Endodermal cell (in vitro differentiated cells): ENCODE measurements at regions not wholly inside any gene's neighbourhood (a gene's known extent, or its start where the extent isn't known, plus 50 kb on each side); places are given as distances from the start of the nearest gene placed in this dataset.

Source experiments
- DNase-seq: peaks from one replicate; pipeline ENCODE4 v3.0.0-alpha.2; 2017
- H3K27ac ChIP-seq: 2 replicates; pipeline ENCODE4 v1.5.1; 2013; ENCODE audit warnings: mild to moderate bottlenecking, low read depth, low read length, moderate library complexity
- H3K27me3 ChIP-seq: 2 replicates; pipeline ENCODE4 v1.6.1; 2013; ENCODE audit warnings: mild to moderate bottlenecking, low read length, moderate library complexity; ENCODE audit not compliant: insufficient read depth, control insufficient read depth, poor library complexity, severe bottlenecking
- H3K36me3 ChIP-seq: 2 replicates; pipeline ENCODE4 v1.7.0; 2013; ENCODE audit warnings: mild to moderate bottlenecking, low read length, moderate library complexity; ENCODE audit not compliant: control insufficient read depth, insufficient read depth
- H3K4me1 ChIP-seq: one replicate; pipeline ENCODE4 v1.7.0; 2013; ENCODE audit warnings: low read length; ENCODE audit not compliant: control insufficient read depth, insufficient read depth
- H3K4me3 ChIP-seq: 2 replicates; pipeline ENCODE4 v1.5.1; 2013; ENCODE audit warnings: mild to moderate bottlenecking, low read length, moderate library complexity
- H3K9ac ChIP-seq: 2 replicates; pipeline ENCODE4 v1.6.1; 2013; ENCODE audit warnings: mild to moderate bottlenecking, low read length, moderate library complexity; ENCODE audit not compliant: poor library complexity, severe bottlenecking; ENCODE audit errors: extremely low read depth
- H3K9me3 ChIP-seq: 2 replicates; pipeline ENCODE4 v1.6.1; 2013; ENCODE audit warnings: mild to moderate bottlenecking, low read length, moderate library complexity; ENCODE audit not compliant: control insufficient read depth
- H3K27ac Mint-ChIP-seq: 2 replicates; pipeline ENCODE4 v1.8.0; 2020; ENCODE audit warnings: mixed read lengths
- H3K27me3 Mint-ChIP-seq: 2 replicates; pipeline ENCODE4 v1.8.0; 2021; ENCODE audit warnings: mild to moderate bottlenecking, mixed read lengths; ENCODE audit not compliant: insufficient read depth
- H3K36me3 Mint-ChIP-seq: 2 replicates; pipeline ENCODE4 v1.8.0; 2020; ENCODE audit warnings: low read depth, mixed read lengths
- H3K4me1 Mint-ChIP-seq: 2 replicates; pipeline ENCODE4 v1.8.0; 2020; ENCODE audit warnings: mixed read lengths
- H3K4me3 Mint-ChIP-seq: 2 replicates; pipeline ENCODE4 v1.8.0; 2020; ENCODE audit warnings: mild to moderate bottlenecking, moderate library complexity, mixed read lengths
- H3K9me3 Mint-ChIP-seq: 2 replicates; pipeline ENCODE4 v1.8.0; 2020; ENCODE audit warnings: mild to moderate bottlenecking, mixed read lengths
- WGBS, 2 experiments: methylation state at CpG; one replicate each; pipeline versions ENCODE4 v1.1.5 to v1.1.7; 2013; ENCODE audit warnings: missing lambda C conversion rate in 2 of 2, mixed read lengths in 1 of 2; ENCODE audit not compliant: insufficient coverage in 1 of 2, insufficient read length in 1 of 2; 5-methylcytosine and 5-hydroxymethylcytosine counted together
- TF ChIP-seq, protein P1 (sequence below): fragments of 200-600 bp; sonication (generic); conservative IDR thresholded peaks from 2 replicates; pipeline ENCODE4 v1.5.0; 2021; ENCODE audit warnings: antibody characterized with exemption, mild to moderate bottlenecking

DNA sequence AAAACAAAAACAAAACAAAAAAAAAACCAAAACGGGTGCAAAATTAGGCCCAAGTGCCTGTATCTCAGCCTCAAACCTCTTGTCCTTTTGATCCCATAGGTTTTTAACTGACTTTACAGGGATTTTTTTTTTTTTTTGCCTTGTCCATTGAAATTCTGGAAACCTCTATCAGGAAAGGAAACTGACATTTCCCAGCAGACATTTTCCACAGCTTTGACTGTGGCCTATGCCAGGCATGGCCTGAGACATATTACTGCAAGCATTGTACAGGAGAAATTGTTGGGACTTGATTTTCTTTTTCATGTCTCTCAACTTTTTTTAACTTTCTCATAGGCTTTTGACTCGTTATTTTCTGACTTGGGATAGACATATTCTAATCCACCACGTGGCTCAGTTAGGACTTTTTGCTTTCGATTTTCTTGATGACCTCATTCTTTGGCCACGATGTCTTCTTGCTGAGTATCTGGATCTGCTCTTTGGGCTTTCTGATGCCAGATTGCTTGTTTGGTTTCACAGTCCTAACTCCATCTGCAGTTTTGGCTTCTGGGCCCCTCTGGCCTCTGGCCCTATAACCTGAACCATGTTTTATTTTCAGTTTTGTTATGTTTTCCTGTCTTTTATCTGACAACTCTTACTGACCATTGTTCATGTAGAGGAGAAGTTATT is 336.1 kb upstream of the C11orf87 start:
- no peak overlapping the region for H3K27ac ChIP-seq
- H3K27me3 ChIP-seq: no peaks in the 10 kb centered on the region
- H3K27me3 Mint-ChIP-seq: no peaks in the 10 kb centered on the region
- DNase-seq: no peak
- H3K9me3 Mint-ChIP-seq: peaks cover 18% of the 10 kb centered on the region
- H3K36me3 ChIP-seq: no peaks in the 10 kb centered on the region
- no peak overlapping the region for H3K4me3 Mint-ChIP-seq
- H3K4me1 ChIP-seq: no peaks in the 10 kb centered on the region
- no peaks in the 10 kb centered on the region for H3K4me1 Mint-ChIP-seq
- H3K36me3 Mint-ChIP-seq: no peaks in the 10 kb centered on the region
- H3K9me3 ChIP-seq: no peaks in the 10 kb centered on the region
- no peak overlapping the region for H3K4me3 ChIP-seq
- no peak overlapping the region for H3K9ac ChIP-seq
- WGBS, 2 experiments: 90 to 91% methylated on average over 4 to 5 of the region's 5 CpGs
- H3K27ac Mint-ChIP-seq: no peak overlapping the region
- TF ChIP-seq, protein P1, sequence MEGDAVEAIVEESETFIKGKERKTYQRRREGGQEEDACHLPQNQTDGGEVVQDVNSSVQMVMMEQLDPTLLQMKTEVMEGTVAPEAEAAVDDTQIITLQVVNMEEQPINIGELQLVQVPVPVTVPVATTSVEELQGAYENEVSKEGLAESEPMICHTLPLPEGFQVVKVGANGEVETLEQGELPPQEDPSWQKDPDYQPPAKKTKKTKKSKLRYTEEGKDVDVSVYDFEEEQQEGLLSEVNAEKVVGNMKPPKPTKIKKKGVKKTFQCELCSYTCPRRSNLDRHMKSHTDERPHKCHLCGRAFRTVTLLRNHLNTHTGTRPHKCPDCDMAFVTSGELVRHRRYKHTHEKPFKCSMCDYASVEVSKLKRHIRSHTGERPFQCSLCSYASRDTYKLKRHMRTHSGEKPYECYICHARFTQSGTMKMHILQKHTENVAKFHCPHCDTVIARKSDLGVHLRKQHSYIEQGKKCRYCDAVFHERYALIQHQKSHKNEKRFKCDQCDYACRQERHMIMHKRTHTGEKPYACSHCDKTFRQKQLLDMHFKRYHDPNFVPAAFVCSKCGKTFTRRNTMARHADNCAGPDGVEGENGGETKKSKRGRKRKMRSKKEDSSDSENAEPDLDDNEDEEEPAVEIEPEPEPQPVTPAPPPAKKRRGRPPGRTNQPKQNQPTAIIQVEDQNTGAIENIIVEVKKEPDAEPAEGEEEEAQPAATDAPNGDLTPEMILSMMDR: no peak

DNA sequence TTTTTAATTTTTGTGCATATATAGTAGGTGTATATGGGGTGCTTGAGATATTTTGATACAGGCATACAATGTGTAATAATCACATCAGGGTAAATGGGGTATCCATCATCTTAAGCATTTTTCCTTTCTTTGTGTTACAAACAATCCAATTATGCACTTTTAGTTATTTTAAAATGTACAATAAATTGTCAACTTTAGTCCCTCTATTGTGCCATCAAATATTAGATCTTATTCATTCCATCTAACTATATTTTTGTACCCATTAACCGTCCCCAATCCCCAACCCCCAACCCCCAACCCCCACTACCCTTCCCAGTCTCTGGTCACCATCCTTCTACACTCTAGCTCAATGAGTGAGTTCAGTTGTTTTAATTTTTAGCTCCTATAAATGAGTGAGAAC is 335.1 kb upstream of the C11orf87 start:
- H3K27ac ChIP-seq: no peak overlapping the region
- no peaks in the 10 kb centered on the region for H3K9me3 ChIP-seq
- Mint-ChIP-seq H3K4me1 (no peaks in the 10 kb centered on the region), H3K27me3 (no peaks in the 10 kb centered on the region), H3K27ac (no peak overlapping the region), H3K9me3 (peaks cover 18% of the 10 kb centered on the region), H3K36me3 (no peaks in the 10 kb centered on the region), H3K4me3 (no peak overlapping the region)
- H3K36me3 ChIP-seq: no peaks in the 10 kb centered on the region
- no peak overlapping the region for H3K9ac ChIP-seq
- TF ChIP-seq, protein P1: no peak
- 78% methylated on average over 1 of the region's 1 CpG; no CpG with 5 or more reads in 1 of the 2 experiments for WGBS, 2 experiments
- H3K4me3 ChIP-seq: no peak overlapping the region
- no peaks in the 10 kb centered on the region for H3K4me1 ChIP-seq
- DNase-seq: no peak
- no peaks in the 10 kb centered on the region for H3K27me3 ChIP-seq

DNA sequence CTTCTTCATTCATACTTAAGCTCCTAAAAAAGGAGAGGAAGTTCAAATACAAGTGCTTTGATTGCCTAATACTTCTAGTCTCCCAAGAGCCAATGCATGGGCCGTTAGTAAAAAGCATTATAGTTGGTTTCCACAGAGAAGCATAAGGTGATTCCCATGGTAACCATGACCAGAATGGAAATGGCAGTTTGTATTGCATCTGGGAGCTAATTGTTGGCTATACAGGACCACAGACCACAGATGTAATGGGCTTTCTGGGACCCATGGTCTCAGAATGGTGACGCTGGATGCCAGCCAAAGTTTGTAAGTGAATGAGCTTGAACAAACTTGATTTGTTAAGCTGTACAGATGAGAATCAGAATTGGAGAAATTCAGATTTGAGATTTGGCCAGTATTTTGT is 333.9 kb upstream of the C11orf87 start:
- Histone ChIP-seq H3K36me3 (no peaks in the 10 kb centered on the region), H3K27me3 (no peaks in the 10 kb centered on the region), H3K4me3 (no peak overlapping the region), H3K9ac (no peak overlapping the region), H3K4me1 (no peaks in the 10 kb centered on the region), H3K9me3 (no peaks in the 10 kb centered on the region), H3K27ac (no peak overlapping the region)
- Mint-ChIP-seq H3K4me3 (no peak overlapping the region), H3K27ac (no peak overlapping the region), H3K9me3 (peaks cover 13% of the 10 kb centered on the region), H3K4me1 (no peaks in the 10 kb centered on the region), H3K27me3 (no peaks in the 10 kb centered on the region), H3K36me3 (no peaks in the 10 kb centered on the region)
- no peak for DNase-seq
- TF ChIP-seq, protein P1: no peak
- 93 to 100% methylated on average over 2 of the region's 2 CpGs for WGBS, 2 experiments
